SK-N-MC (cell line): ENCODE measurements at regions not wholly inside any gene's neighbourhood (a gene's known extent, or its start where the extent isn't known, plus 50 kb on each side); places are given as distances from the start of the nearest gene placed in this dataset.

Source experiments
- EZH2 ChIP-seq: fragments of 200-600 bp; sonication (generic); IDR thresholded peaks from one replicate; pipeline ENCODE4 v1.6.1; 2017; ENCODE audit warnings: antibody characterized with exemption
- FOXP2 ChIP-seq: optimal IDR thresholded peaks from 2 replicates; pipeline ENCODE3; 2011; ENCODE audit warnings: mild to moderate bottlenecking, moderate library complexity; ENCODE audit not compliant: insufficient read depth; ENCODE audit errors: extremely low read length, control extremely low read depth
- POLR2AphosphoS5 ChIP-seq: IDR thresholded peaks from 2 replicates; pipeline ENCODE4 v1.6.1; 2012; ENCODE audit warnings: mild to moderate bottlenecking, low read depth, low read length, borderline replicate concordance

DNA sequence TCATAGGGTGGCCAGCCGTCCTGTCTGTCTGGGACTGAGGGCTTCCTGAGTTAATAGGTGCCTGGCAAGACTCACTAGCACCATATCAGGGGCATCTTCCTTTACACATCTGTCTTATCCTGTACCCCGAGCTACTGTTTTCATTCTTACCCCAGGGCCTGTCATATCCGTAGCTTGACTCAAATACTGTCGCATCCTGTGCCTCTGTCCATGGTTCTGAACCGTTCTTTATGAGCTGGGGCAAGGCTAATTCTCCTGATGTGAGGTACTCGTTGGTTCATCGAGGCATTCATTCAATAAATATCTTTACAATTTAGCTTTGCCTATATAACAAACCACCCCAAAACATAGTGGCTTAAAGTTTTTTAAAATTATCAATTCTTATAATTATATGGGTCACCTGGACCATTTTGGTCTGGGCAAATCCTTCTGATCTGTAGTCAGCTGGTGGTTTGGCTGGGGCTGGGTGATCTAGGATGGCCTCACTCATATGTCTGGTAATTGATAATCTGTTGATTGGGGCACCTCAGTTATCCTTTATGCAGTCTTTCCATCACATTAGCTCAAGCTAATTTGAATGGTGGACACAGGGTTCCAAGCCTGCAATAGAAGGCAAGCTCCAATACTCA lies 121.2 kb downstream of the TLE3 start:
- TF ChIP-seq POLR2AphosphoS5, result no peak
- TF ChIP-seq EZH2, result no peak
- no peak for TF ChIP-seq FOXP2
